ENCODE measurements at regions not wholly inside any gene's neighbourhood (a gene's known extent, or its start where the extent isn't known, plus 50 kb on each side); places are given as distances from the start of the nearest gene placed in this dataset.

DNA sequence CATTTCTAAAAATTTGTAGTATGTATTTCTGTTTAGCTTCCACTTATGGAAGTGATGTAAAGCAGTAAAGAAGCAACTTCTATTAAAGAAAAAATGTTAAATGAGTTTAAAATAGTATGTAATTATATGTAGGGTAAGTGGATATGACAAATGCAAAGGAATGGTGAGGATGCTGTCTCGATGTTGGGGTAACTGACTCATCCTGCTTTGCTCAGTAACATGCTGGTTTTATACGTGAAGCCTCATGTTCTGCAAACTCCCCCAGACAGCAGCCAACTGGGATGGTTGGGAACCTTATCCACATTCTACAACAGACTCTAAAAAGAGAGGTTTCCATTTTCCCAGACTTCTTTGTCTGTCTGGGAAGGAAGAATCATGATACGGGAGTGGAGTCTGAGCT, 1006.4 kb upstream of the TMEM132C start:
- H3K27me3 ChIP-seq (ENCODE audit: control insufficient read depth in 1 of 2, insufficient read depth in 2 of 2, low read length in 2 of 2) = no peaks in the 10 kb centered on the region
- H3K4me3 ChIP-seq (ENCODE audit: low read depth in 1 of 2, low read length in 2 of 2) = no peak overlapping the region
- H3K4me1 ChIP-seq (ENCODE audit: control insufficient read depth in 2 of 2, insufficient read depth in 2 of 2, low read length in 1 of 2) = no peaks in the 10 kb centered on the region
- no peaks in the 10 kb centered on the region for H3K9me3 ChIP-seq (ENCODE audit: control insufficient read depth in 2 of 2, insufficient read depth in 1 of 2, low read depth in 1 of 2, low read length in 1 of 2)
- no peaks in the 10 kb centered on the region for H3K36me3 ChIP-seq (ENCODE audit: control insufficient read depth in 2 of 2, insufficient read depth in 2 of 2, low read length in 1 of 2)
- no peak overlapping the region for H3K27ac ChIP-seq (ENCODE audit: low read depth in 2 of 2, low read length in 1 of 2)
- WGBS, 2 donors = 84 to 86% methylated on average over 3 of the region's 3 CpGs

DNA sequence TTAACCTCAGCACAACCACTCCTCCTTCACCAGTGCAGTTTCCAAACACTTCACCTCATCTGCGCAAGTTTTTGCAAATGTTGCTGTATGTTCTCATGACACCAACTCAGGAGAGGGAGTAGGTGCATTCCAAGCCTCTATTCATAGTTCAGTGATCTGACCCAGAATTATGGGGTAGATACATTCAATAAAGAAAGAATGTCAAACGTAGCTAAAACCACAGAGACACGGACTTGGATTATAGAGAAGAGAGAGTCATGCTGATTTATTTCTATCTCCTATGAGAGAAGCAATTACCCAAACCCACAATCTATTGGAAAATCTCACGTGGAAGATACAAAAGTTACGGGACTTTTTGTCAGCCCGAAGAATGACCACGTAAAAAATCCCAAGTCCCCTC, 1006.0 kb upstream of the TMEM132C start:
- Histone ChIP-seq H3K9me3 (ENCODE audit: control insufficient read depth in 2 of 2, insufficient read depth in 1 of 2, low read depth in 1 of 2, low read length in 1 of 2) (no peaks in the 10 kb centered on the region), H3K36me3 (ENCODE audit: control insufficient read depth in 2 of 2, insufficient read depth in 2 of 2, low read length in 1 of 2) (no peaks in the 10 kb centered on the region), H3K27me3 (ENCODE audit: control insufficient read depth in 1 of 2, insufficient read depth in 2 of 2, low read length in 2 of 2) (no peaks in the 10 kb centered on the region), H3K4me1 (ENCODE audit: control insufficient read depth in 2 of 2, insufficient read depth in 2 of 2, low read length in 1 of 2) (no peaks in the 10 kb centered on the region), H3K4me3 (ENCODE audit: low read depth in 1 of 2, low read length in 2 of 2) (no peak overlapping the region), H3K27ac (ENCODE audit: low read depth in 2 of 2, low read length in 1 of 2) (no peak overlapping the region)
- WGBS, 2 donors = 86 to 88% methylated on average over 7 of the region's 7 CpGs

DNA sequence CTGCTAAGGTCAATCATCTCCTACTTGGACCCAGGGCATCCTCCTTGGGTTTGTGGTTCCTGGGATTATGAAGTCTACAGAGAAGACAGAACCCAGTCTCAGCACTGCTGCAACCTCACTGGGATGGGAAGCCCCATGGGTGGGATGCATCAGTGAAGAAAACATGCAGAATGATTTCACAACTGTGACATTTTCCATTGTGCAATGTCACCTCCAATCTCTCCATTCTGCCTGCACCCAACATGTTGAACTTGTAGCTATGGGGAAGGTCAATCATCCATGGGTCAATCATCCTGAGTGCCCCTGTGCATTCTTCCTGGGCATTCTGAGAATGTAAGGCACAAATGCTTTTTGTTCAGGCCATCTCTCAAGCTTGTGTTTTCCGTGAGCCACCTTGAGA, 1004.4 kb upstream of the TMEM132C start:
- Histone ChIP-seq H3K27ac (ENCODE audit: low read depth in 2 of 2, low read length in 1 of 2) (no peak overlapping the region), H3K27me3 (ENCODE audit: control insufficient read depth in 1 of 2, insufficient read depth in 2 of 2, low read length in 2 of 2) (no peaks in the 10 kb centered on the region), H3K4me1 (ENCODE audit: control insufficient read depth in 2 of 2, insufficient read depth in 2 of 2, low read length in 1 of 2) (no peaks in the 10 kb centered on the region), H3K9me3 (ENCODE audit: control insufficient read depth in 2 of 2, insufficient read depth in 1 of 2, low read depth in 1 of 2, low read length in 1 of 2) (no peaks in the 10 kb centered on the region), H3K4me3 (ENCODE audit: low read depth in 1 of 2, low read length in 2 of 2) (no peak overlapping the region), H3K36me3 (ENCODE audit: control insufficient read depth in 2 of 2, insufficient read depth in 2 of 2, low read length in 1 of 2) (no peaks in the 10 kb centered on the region)
- WGBS, 2 donors = 75 to 84% methylated on average over 1 of the region's 1 CpG

DNA sequence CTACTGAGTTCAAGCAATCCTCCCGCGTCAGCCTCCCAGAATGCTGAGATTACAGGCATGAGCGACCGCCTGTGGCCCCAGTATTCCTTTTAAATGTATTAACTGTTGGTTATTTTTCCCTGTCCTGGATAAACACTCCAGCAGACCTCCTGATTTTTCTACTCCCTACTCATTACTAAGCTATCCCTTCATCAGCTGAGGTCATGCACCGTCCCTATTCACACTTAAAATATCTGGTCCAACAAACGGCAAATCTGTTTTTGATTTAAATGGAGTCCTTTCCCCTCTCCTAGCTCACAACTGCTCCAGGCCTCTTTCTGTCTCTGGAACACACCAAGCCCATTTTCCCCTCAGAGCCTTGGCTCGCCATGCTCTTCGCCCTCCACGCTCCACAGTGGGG, 1003.3 kb upstream of the TMEM132C start:
- H3K36me3 ChIP-seq (ENCODE audit: control insufficient read depth in 2 of 2, insufficient read depth in 2 of 2, low read length in 1 of 2) = no peaks in the 10 kb centered on the region
- no peak overlapping the region for H3K4me3 ChIP-seq (ENCODE audit: low read depth in 1 of 2, low read length in 2 of 2)
- WGBS, 2 donors = 93 to 95% methylated on average over 9 of the region's 9 CpGs
- no peaks in the 10 kb centered on the region for H3K4me1 ChIP-seq (ENCODE audit: control insufficient read depth in 2 of 2, insufficient read depth in 2 of 2, low read length in 1 of 2)
- no peaks in the 10 kb centered on the region for H3K27me3 ChIP-seq (ENCODE audit: control insufficient read depth in 1 of 2, insufficient read depth in 2 of 2, low read length in 2 of 2)
- no peaks in the 10 kb centered on the region for H3K9me3 ChIP-seq (ENCODE audit: control insufficient read depth in 2 of 2, insufficient read depth in 1 of 2, low read depth in 1 of 2, low read length in 1 of 2)
- no peak overlapping the region for H3K27ac ChIP-seq (ENCODE audit: low read depth in 2 of 2, low read length in 1 of 2)

DNA sequence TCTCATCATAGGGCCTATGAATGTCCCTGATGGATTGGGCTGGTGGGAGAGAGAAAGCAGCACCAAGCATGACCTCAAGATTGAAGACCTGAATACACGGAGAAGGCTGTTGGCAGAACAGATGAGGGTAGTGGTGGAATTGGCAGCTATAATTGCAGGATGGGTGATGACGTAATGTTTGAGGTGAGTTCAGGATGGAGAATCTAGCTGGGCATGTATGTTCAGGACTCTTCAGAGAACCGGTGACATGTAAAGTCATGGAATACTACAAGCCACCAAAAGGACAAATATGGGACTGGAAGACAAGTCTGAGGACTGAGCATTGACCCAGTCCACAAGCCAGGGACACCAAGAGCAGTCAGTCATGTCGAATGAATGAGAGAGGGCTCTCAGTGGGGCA, 999.8 kb upstream of the TMEM132C start:
- H3K27me3 ChIP-seq (ENCODE audit: control insufficient read depth in 1 of 2, insufficient read depth in 2 of 2, low read length in 2 of 2) = no peaks in the 10 kb centered on the region
- H3K4me3 ChIP-seq (ENCODE audit: low read depth in 1 of 2, low read length in 2 of 2) = no peak overlapping the region
- H3K9me3 ChIP-seq (ENCODE audit: control insufficient read depth in 2 of 2, insufficient read depth in 1 of 2, low read depth in 1 of 2, low read length in 1 of 2) = peaks cover 0 to 4% of the 10 kb centered on the region in 2 donors
- no peaks in the 10 kb centered on the region for H3K36me3 ChIP-seq (ENCODE audit: control insufficient read depth in 2 of 2, insufficient read depth in 2 of 2, low read length in 1 of 2)
- H3K4me1 ChIP-seq (ENCODE audit: control insufficient read depth in 2 of 2, insufficient read depth in 2 of 2, low read length in 1 of 2) = no peaks in the 10 kb centered on the region
- 85 to 86% methylated on average over 4 of the region's 4 CpGs for WGBS, 2 donors
- no peak overlapping the region for H3K27ac ChIP-seq (ENCODE audit: low read depth in 2 of 2, low read length in 1 of 2)

DNA sequence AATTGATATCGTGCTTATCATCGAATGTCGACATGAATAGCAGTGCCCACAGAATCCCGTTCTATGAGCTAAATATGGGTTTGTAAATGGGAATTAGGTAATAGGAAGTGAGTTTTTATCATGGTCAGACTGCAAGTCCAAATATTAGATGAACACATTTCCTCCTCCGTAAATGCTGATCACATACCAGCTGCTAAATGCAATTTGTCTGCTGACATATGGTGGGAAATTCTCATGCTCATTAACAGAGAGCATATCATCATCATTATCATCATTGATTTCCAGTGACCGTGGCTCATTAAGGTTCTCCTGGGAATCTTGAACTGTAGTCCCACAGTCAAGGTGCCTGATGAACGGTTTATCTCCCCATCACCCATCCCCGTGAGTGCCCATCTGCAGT, 998.8 kb upstream of the TMEM132C start:
- Histone ChIP-seq H3K4me3 (ENCODE audit: low read depth in 1 of 2, low read length in 2 of 2) (no peak overlapping the region), H3K27ac (ENCODE audit: low read depth in 2 of 2, low read length in 1 of 2) (no peak overlapping the region), H3K4me1 (ENCODE audit: control insufficient read depth in 2 of 2, insufficient read depth in 2 of 2, low read length in 1 of 2) (no peaks in the 10 kb centered on the region), H3K9me3 (ENCODE audit: control insufficient read depth in 2 of 2, insufficient read depth in 1 of 2, low read depth in 1 of 2, low read length in 1 of 2) (peaks cover 0 to 4% of the 10 kb centered on the region in 2 donors), H3K27me3 (ENCODE audit: control insufficient read depth in 1 of 2, insufficient read depth in 2 of 2, low read length in 2 of 2) (no peaks in the 10 kb centered on the region), H3K36me3 (ENCODE audit: control insufficient read depth in 2 of 2, insufficient read depth in 2 of 2, low read length in 1 of 2) (no peaks in the 10 kb centered on the region)
- 75 to 78% methylated on average over 8 of the region's 8 CpGs for WGBS, 2 donors

DNA sequence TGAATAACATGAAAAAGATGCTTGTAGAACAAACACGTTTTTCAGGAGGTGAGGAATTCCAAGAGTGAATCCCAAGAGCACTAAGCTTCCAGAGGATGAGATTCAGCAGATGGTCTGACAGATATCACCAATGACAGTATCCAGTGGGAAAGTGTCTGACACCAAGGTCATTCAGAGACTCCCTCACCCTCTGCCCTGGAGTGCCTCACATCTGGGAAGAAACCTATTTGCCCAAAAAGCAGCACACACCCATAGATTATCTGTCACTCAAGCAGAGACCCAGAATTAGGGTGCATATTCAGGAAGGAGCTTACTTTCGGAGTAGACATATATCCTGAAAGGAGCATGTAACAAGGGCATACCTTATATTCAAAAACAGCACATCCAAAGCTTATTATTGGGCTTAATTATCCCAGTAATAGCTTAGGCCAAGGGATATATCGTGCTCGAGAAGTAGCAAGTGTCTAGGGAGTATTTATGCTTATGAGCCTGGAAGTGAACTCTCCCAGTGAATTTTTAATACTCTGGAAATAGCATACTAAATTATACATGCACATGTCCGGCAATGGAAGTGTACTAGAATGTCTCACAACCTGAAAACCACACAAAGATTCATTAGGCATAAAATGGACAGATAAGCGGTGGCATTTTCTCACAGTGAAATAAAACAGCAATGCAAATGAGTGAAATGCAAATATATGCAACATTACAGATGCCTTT, 998.1 kb upstream of the TMEM132C start:
- Histone ChIP-seq H3K9me3 (ENCODE audit: control insufficient read depth in 2 of 2, insufficient read depth in 1 of 2, low read depth in 1 of 2, low read length in 1 of 2) (peaks cover 0 to 4% of the 10 kb centered on the region in 2 donors), H3K4me3 (ENCODE audit: low read depth in 1 of 2, low read length in 2 of 2) (no peak overlapping the region), H3K4me1 (ENCODE audit: control insufficient read depth in 2 of 2, insufficient read depth in 2 of 2, low read length in 1 of 2) (no peaks in the 10 kb centered on the region), H3K36me3 (ENCODE audit: control insufficient read depth in 2 of 2, insufficient read depth in 2 of 2, low read length in 1 of 2) (no peaks in the 10 kb centered on the region), H3K27ac (ENCODE audit: low read depth in 2 of 2, low read length in 1 of 2) (no peak overlapping the region), H3K27me3 (ENCODE audit: control insufficient read depth in 1 of 2, insufficient read depth in 2 of 2, low read length in 2 of 2) (no peaks in the 10 kb centered on the region)
- 72 to 75% methylated on average over 6 of the region's 6 CpGs for WGBS, 2 donors

DNA sequence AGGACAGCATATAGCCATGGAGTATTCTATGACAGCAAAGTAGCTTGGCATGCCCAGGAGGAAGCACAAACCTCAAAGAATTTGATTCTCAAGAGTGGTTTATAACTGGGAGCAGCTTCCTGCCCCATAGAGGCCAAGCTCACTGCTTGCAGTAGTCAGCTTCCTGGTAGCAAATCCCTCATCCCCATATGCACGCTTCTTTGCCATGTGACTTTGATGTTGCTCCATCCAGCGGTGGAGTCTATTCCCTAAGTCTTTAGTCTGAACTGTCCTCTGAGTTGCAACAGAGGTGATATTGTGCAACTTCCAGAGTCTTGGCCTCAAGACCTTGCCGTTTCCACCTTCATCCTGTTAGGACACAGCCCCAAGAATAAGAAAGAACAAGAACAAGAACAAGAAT, 996.8 kb upstream of the TMEM132C start:
- Histone ChIP-seq H3K4me1 (ENCODE audit: control insufficient read depth in 2 of 2, insufficient read depth in 2 of 2, low read length in 1 of 2) (no peaks in the 10 kb centered on the region), H3K4me3 (ENCODE audit: low read depth in 1 of 2, low read length in 2 of 2) (no peak overlapping the region), H3K36me3 (ENCODE audit: control insufficient read depth in 2 of 2, insufficient read depth in 2 of 2, low read length in 1 of 2) (no peaks in the 10 kb centered on the region), H3K9me3 (ENCODE audit: control insufficient read depth in 2 of 2, insufficient read depth in 1 of 2, low read depth in 1 of 2, low read length in 1 of 2) (peaks cover 0 to 4% of the 10 kb centered on the region in 2 donors), H3K27ac (ENCODE audit: low read depth in 2 of 2, low read length in 1 of 2) (no peak overlapping the region), H3K27me3 (ENCODE audit: control insufficient read depth in 1 of 2, insufficient read depth in 2 of 2, low read length in 2 of 2) (no peaks in the 10 kb centered on the region)
- WGBS, 2 donors = 74 to 77% methylated on average over 3 of the region's 3 CpGs

DNA sequence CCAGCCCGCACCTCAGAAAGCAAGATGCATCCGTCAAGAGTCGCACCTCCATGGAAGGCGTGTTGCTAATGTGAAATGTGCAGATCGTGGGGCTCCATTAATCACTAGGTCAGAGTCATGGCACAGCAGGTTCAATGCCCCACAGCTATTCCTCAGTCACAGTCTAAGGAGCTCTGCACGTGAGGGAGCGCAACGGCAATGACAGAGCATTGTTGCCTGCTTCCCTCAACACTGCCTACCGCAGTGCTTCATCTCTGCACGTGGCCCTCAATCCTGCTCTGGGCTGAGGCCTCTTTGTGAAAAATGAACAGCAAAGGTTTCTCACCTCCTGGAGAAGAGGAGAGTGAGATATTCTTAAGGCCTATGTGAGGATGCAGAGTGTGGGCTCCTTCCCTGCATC, 995.2 kb upstream of the TMEM132C start:
- H3K27me3 ChIP-seq (ENCODE audit: control insufficient read depth in 1 of 2, insufficient read depth in 2 of 2, low read length in 2 of 2) = no peaks in the 10 kb centered on the region
- peaks cover 0 to 4% of the 10 kb centered on the region in 2 donors for H3K9me3 ChIP-seq (ENCODE audit: control insufficient read depth in 2 of 2, insufficient read depth in 1 of 2, low read depth in 1 of 2, low read length in 1 of 2)
- H3K4me1 ChIP-seq (ENCODE audit: control insufficient read depth in 2 of 2, insufficient read depth in 2 of 2, low read length in 1 of 2) = no peaks in the 10 kb centered on the region
- no peaks in the 10 kb centered on the region for H3K36me3 ChIP-seq (ENCODE audit: control insufficient read depth in 2 of 2, insufficient read depth in 2 of 2, low read length in 1 of 2)
- H3K4me3 ChIP-seq (ENCODE audit: low read depth in 1 of 2, low read length in 2 of 2) = no peak overlapping the region
- WGBS, 2 donors = 87 to 89% methylated on average over 10 of the region's 10 CpGs
- no peak overlapping the region for H3K27ac ChIP-seq (ENCODE audit: low read depth in 2 of 2, low read length in 1 of 2)

DNA sequence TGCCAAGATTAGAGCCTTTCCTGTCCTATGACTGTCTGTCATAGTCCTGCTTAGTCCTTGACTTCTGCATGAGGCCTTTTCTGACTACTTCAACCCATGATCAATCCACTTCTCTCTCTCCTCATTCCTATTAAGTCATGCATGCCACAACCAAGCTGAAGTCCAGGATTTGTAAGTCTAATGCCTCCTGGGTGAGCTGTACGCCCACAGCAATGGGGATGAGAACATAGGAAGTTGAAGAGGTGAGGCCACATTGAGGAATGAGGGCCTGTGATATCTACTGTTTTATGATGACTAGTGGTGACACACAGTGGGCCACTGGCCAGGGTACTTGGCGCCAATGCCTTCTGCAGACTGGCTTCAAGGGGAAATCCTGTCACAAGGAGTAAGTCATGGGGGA, 994.1 kb upstream of the TMEM132C start:
- no peaks in the 10 kb centered on the region for H3K27me3 ChIP-seq (ENCODE audit: control insufficient read depth in 1 of 2, insufficient read depth in 2 of 2, low read length in 2 of 2)
- no peaks in the 10 kb centered on the region for H3K4me1 ChIP-seq (ENCODE audit: control insufficient read depth in 2 of 2, insufficient read depth in 2 of 2, low read length in 1 of 2)
- no peak overlapping the region for H3K27ac ChIP-seq (ENCODE audit: low read depth in 2 of 2, low read length in 1 of 2)
- no peak overlapping the region for H3K4me3 ChIP-seq (ENCODE audit: low read depth in 1 of 2, low read length in 2 of 2)
- no peaks in the 10 kb centered on the region for H3K36me3 ChIP-seq (ENCODE audit: control insufficient read depth in 2 of 2, insufficient read depth in 2 of 2, low read length in 1 of 2)
- 81 to 83% methylated on average over 2 of the region's 2 CpGs for WGBS, 2 donors
- peaks cover 0 to 4% of the 10 kb centered on the region in 2 donors for H3K9me3 ChIP-seq (ENCODE audit: control insufficient read depth in 2 of 2, insufficient read depth in 1 of 2, low read depth in 1 of 2, low read length in 1 of 2)
